Activated naive CD4-positive, alpha-beta T cell treated with anti-CD3 and anti-CD28 coated beads, Interleukin-2, amount 50 U/mL, for 24 hours (primary cell): ENCODE measurements at regions not wholly inside any gene's neighbourhood (a gene's known extent, or its start where the extent isn't known, plus 50 kb on each side); places are given as distances from the start of the nearest gene placed in this dataset.

Experiments used
- H3K27ac Mint-ChIP-seq: one replicate; pipeline ENCODE4 v1.8.0; 2021; ENCODE audit warnings: mild to moderate bottlenecking, mixed read lengths
- H3K27me3 Mint-ChIP-seq: one replicate; pipeline ENCODE4 v1.8.0; 2021; ENCODE audit warnings: mixed read lengths
- H3K36me3 Mint-ChIP-seq: one replicate; pipeline ENCODE4 v1.8.0; 2021; ENCODE audit warnings: mixed read lengths
- H3K4me1 Mint-ChIP-seq: one replicate; pipeline ENCODE4 v1.8.0; 2021; ENCODE audit warnings: mixed read lengths
- H3K4me3 Mint-ChIP-seq: one replicate; pipeline ENCODE4 v1.8.0; 2021; ENCODE audit warnings: mild to moderate bottlenecking, mixed read lengths
- H3K9me3 Mint-ChIP-seq: one replicate; pipeline ENCODE4 v1.8.0; 2021; ENCODE audit warnings: mixed read lengths

DNA sequence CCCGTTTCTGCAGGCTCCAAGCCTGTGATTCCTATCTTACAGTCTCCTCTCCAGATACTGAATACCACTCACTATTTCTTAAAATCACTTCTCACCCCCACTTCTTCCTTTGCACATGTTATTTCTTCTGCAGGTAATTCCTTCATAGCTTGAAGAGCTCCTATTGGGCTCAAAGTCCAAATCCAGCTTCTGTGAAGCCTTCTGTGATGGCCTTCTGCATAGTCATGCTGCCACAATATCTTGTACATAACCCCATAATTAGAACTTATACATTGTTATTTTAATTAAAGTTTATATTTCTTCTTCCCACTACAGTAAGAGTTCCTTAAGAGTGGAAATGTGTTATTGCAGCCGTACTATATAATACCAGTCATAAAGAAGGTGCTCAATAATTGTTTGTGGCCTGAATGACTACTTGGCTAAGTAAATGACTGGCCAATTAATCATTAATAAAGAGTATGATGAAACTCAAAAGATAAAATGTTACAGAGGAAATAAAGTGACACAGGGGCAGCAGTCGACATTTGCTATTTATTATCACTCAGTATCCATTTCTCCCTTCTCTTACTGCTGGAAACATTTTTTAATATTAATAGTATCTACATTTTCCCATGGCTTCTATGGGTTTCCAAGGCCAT lies 886.6 kb downstream of the TTLL7 start:
- no peaks in the 10 kb centered on the region for H3K4me1 Mint-ChIP-seq
- no peak overlapping the region for H3K27ac Mint-ChIP-seq
- H3K4me3 Mint-ChIP-seq: no peak overlapping the region
- H3K36me3 Mint-ChIP-seq: no peaks in the 10 kb centered on the region
- H3K27me3 Mint-ChIP-seq: no peaks in the 10 kb centered on the region
- no peaks in the 10 kb centered on the region for H3K9me3 Mint-ChIP-seq

DNA sequence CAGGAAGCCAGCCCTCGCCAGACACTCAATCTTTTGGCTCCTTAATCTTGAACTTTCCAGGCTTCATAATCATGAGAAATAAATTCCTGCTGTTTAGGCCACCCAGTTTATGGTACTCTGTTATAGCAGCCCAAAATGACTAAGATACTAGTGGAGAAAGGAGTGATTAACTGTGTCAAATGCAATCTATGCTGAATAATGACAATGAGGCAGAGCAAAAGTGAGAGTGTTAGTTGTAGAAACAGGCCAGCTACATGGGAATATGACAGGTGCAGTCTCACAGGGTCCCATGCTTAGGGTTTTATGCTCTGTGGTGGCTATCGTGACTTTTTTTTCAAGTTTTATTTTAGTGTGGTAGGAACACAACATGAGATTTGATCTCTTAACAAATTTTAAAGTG lies 888.8 kb downstream of the TTLL7 start:
- Mint-ChIP-seq H3K9me3 (no peaks in the 10 kb centered on the region), H3K4me1 (no peaks in the 10 kb centered on the region), H3K27me3 (no peaks in the 10 kb centered on the region), H3K4me3 (no peak overlapping the region), H3K36me3 (no peaks in the 10 kb centered on the region), H3K27ac (no peak overlapping the region)

- Mint-ChIP-seq H3K36me3 (no peaks in the 10 kb centered on the region), H3K27me3 (no peaks in the 10 kb centered on the region), H3K27ac (no peak overlapping the region), H3K4me3 (no peak overlapping the region), H3K9me3 (no peaks in the 10 kb centered on the region), H3K4me1 (no peaks in the 10 kb centered on the region)
Measured at GRCh38 chr1:83109692-83110091, 889.2 kb downstream of the TTLL7 start.

GRCh38 chr1:83104558-83104957 lies 894.4 kb downstream of the TTLL7 start:
- Mint-ChIP-seq H3K4me3 (no peak overlapping the region), H3K4me1 (no peaks in the 10 kb centered on the region), H3K27ac (no peak overlapping the region), H3K27me3 (no peaks in the 10 kb centered on the region), H3K36me3 (no peaks in the 10 kb centered on the region), H3K9me3 (no peaks in the 10 kb centered on the region)

DNA sequence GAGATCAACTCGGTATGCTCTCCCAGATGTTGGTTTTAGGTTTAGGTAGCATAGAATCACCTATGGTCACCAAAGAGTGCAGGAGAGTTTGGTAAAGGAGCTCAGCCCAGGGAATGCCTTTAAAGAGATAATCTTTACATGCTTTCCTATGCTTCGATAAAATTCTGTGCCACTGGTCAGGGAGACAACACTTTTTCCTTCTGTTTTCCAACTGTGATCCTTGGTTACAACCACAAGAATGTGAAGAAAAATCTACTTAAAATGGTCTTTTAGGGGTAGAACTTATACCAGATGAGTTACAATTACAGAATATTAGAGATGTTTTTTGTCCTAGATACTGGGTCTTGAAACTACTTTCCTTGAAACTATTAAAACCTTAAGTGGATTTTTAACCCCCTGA lies 895.6 kb downstream of the TTLL7 start:
- Mint-ChIP-seq H3K4me1 (no peaks in the 10 kb centered on the region), H3K36me3 (no peaks in the 10 kb centered on the region), H3K9me3 (no peaks in the 10 kb centered on the region), H3K27ac (no peak overlapping the region), H3K4me3 (no peak overlapping the region), H3K27me3 (no peaks in the 10 kb centered on the region)

- Mint-ChIP-seq H3K4me1 (no peaks in the 10 kb centered on the region), H3K36me3 (no peaks in the 10 kb centered on the region), H3K9me3 (no peaks in the 10 kb centered on the region), H3K4me3 (no peak overlapping the region), H3K27me3 (no peaks in the 10 kb centered on the region), H3K27ac (no peak overlapping the region)
Measured at GRCh38 chr1:83102630-83103071, 896.3 kb downstream of the TTLL7 start.

DNA sequence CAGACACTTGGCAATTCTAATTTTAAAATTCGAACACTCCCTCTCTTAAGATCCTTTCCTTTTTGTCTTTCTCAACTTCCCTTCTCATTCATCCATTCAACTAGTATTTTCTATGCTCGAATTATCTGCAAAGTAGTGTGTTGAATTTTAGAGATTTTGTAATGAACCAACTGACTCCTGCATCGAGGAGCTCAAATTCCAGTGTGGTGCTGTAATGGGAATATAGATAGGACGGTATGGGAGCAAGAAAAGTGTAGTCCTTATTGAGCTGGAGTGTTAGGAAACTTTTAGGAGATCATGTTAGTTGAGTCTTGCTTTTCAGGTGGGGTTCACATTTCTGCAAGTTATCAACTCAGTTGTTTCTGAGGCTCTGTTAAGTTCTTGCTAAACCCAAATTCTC lies 897.5 kb downstream of the TTLL7 start:
- Mint-ChIP-seq H3K9me3 (no peaks in the 10 kb centered on the region), H3K4me1 (no peaks in the 10 kb centered on the region)

DNA sequence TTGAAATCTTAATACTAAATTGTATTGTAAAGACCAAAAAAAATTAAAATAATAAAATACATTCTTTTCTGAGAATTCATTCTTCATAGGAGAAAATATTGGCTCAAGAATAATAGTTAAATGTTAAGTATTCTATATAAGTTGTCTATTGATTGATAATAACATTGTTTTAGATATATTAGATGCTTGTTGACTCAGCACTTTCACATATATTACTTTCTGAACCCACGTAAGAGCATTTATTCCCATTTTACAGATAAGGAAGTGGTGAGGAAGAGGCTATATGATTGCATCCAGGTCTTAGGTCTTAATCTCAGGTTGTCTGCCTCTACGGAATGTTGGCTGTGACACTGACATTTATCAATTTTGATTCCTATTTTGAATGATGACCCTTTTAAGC lies 898.8 kb downstream of the TTLL7 start:
- Mint-ChIP-seq H3K4me1 (no peaks in the 10 kb centered on the region), H3K4me3 (no peak overlapping the region), H3K27me3 (no peaks in the 10 kb centered on the region), H3K36me3 (no peaks in the 10 kb centered on the region), H3K27ac (no peak overlapping the region), H3K9me3 (no peaks in the 10 kb centered on the region)

More for the DNA sequence above, 897.5 kb downstream of the TTLL7 start:
- Mint-ChIP-seq H3K36me3 (no peaks in the 10 kb centered on the region), H3K27me3 (no peaks in the 10 kb centered on the region), H3K27ac (no peak overlapping the region), H3K4me3 (no peak overlapping the region)

- Mint-ChIP-seq H3K9me3 (no peaks in the 10 kb centered on the region), H3K4me1 (no peaks in the 10 kb centered on the region), H3K4me3 (no peak overlapping the region), H3K27ac (no peak overlapping the region), H3K36me3 (no peaks in the 10 kb centered on the region), H3K27me3 (no peaks in the 10 kb centered on the region)
Measured at GRCh38 chr1:83098791-83099190, 900.1 kb downstream of the TTLL7 start.

DNA sequence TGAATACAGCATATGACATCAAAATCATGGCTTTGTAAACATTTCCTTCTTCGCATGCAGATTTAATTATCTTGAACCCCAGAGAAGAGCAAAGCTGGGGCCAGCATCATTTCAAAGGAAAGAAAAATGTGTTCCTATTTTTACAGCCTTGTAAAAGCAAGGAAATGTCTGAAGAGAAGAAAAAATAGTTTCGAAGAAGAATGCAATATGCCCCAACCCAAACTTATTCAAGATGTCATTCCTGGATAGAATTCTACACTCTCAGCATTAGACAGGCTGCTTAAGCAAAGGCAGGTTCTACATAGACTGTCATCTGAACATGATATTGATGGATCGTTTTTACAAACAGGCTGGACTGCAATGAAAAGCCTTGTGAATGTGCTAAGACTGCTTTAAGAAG lies 900.8 kb downstream of the TTLL7 start:
- no peak overlapping the region for H3K4me3 Mint-ChIP-seq
- no peaks in the 10 kb centered on the region for H3K9me3 Mint-ChIP-seq
- H3K27me3 Mint-ChIP-seq: no peaks in the 10 kb centered on the region
- H3K36me3 Mint-ChIP-seq: no peaks in the 10 kb centered on the region
- no peaks in the 10 kb centered on the region for H3K4me1 Mint-ChIP-seq
- no peak overlapping the region for H3K27ac Mint-ChIP-seq

- no peaks in the 10 kb centered on the region for H3K4me1 Mint-ChIP-seq
- H3K36me3 Mint-ChIP-seq: no peaks in the 10 kb centered on the region
- H3K4me3 Mint-ChIP-seq: no peak overlapping the region
- H3K9me3 Mint-ChIP-seq: no peaks in the 10 kb centered on the region
- no peak overlapping the region for H3K27ac Mint-ChIP-seq
- H3K27me3 Mint-ChIP-seq: no peaks in the 10 kb centered on the region
Measured at GRCh38 chr1:83097715-83098114, 901.2 kb downstream of the TTLL7 start.

- Mint-ChIP-seq H3K9me3 (no peaks in the 10 kb centered on the region), H3K27me3 (no peaks in the 10 kb centered on the region), H3K4me1 (no peaks in the 10 kb centered on the region), H3K27ac (no peak overlapping the region), H3K36me3 (no peaks in the 10 kb centered on the region), H3K4me3 (no peak overlapping the region)
Measured at GRCh38 chr1:83095570-83095969, 903.4 kb downstream of the TTLL7 start.

- Mint-ChIP-seq H3K27ac (no peak overlapping the region), H3K27me3 (no peaks in the 10 kb centered on the region), H3K36me3 (no peaks in the 10 kb centered on the region), H3K4me3 (no peak overlapping the region), H3K4me1 (no peaks in the 10 kb centered on the region), H3K9me3 (no peaks in the 10 kb centered on the region)
Measured at GRCh38 chr1:83090195-83090594, 908.7 kb downstream of the TTLL7 start.

- Mint-ChIP-seq H3K27ac (no peak overlapping the region), H3K36me3 (no peaks in the 10 kb centered on the region), H3K9me3 (no peaks in the 10 kb centered on the region), H3K27me3 (no peaks in the 10 kb centered on the region), H3K4me3 (no peak overlapping the region), H3K4me1 (no peaks in the 10 kb centered on the region)
Measured at GRCh38 chr1:83087851-83088250, 911.1 kb downstream of the TTLL7 start.

DNA sequence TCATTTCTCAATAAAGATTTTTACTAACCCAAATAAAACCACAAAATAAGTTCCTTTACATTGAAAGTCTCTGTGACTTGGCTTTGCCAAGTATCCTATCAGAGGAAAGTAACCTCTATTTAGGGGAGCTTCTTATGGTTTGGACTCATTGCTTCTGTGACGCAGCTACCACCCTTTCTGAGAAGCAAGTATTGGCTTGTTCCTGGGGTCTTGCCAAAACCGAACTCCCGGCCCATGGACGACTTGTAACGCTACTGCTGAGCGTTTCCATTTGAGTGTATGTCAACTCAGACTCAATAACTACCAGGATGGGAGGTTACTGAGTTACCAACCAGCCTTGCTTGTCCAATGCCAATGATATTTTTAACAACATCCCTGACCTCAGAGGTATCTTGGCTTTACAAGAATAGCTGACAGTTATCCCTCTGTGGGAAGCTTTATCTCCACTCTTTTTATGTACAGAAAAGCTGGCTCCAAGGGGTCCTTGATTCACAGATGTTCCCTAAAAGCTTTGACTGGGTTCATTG lies 911.9 kb downstream of the TTLL7 start:
- Mint-ChIP-seq H3K4me1 (no peaks in the 10 kb centered on the region), H3K27me3 (no peaks in the 10 kb centered on the region), H3K9me3 (no peaks in the 10 kb centered on the region), H3K36me3 (no peaks in the 10 kb centered on the region), H3K4me3 (no peak overlapping the region), H3K27ac (no peak overlapping the region)

- H3K4me3 Mint-ChIP-seq: no peak overlapping the region
- no peaks in the 10 kb centered on the region for H3K27me3 Mint-ChIP-seq
- no peaks in the 10 kb centered on the region for H3K9me3 Mint-ChIP-seq
- no peaks in the 10 kb centered on the region for H3K36me3 Mint-ChIP-seq
- H3K27ac Mint-ChIP-seq: no peak overlapping the region
- no peaks in the 10 kb centered on the region for H3K4me1 Mint-ChIP-seq
Measured at GRCh38 chr1:83086346-83086745, 912.6 kb downstream of the TTLL7 start.

GRCh38 chr1:83083589-83084224 lies 915.2 kb downstream of the TTLL7 start:
- H3K27ac Mint-ChIP-seq: no peak overlapping the region
- no peaks in the 10 kb centered on the region for H3K4me1 Mint-ChIP-seq
- H3K27me3 Mint-ChIP-seq: no peaks in the 10 kb centered on the region
- no peaks in the 10 kb centered on the region for H3K9me3 Mint-ChIP-seq
- no peak overlapping the region for H3K4me3 Mint-ChIP-seq
- no peaks in the 10 kb centered on the region for H3K36me3 Mint-ChIP-seq
